HG03460 (cell line): ENCODE measurements at regions not wholly inside any gene's neighbourhood (a gene's known extent, or its start where the extent isn't known, plus 50 kb on each side); places are given as distances from the start of the nearest gene placed in this dataset.

Experiments used
- ATAC-seq: cut with Tn5 transposase; IDR thresholded peaks from one replicate; pipeline ENCODE4 v1.9.1; 2021; ENCODE audit not compliant: unreplicated experiment

DNA sequence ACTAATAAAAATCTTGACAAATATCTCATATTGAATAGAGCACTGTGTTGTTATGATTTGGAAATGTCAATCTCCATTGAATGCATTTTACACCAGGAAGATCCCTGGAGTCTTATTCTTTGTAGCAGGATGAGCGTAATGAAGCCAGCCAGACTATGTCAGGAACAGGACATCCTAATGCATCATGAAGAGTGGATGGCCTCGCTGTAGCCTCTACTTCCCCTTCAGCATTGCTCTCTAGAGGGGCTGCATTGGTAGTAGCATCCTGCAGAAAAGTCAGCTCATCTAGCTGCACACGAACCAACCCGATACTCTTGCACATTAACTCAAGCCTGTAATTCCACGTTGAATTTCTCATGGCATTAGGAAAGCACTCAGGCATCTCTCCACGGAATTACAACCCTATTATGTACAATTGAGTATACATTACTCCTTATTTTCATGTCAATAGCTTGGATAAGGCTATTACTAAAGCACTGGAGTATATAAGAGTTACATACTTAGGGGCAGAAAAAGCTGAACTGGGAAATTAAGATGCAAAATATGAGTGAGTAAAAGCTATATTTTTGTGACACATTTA, 76.1 kb downstream of the CMPK2 start:
- ATAC-seq: no peak

DNA sequence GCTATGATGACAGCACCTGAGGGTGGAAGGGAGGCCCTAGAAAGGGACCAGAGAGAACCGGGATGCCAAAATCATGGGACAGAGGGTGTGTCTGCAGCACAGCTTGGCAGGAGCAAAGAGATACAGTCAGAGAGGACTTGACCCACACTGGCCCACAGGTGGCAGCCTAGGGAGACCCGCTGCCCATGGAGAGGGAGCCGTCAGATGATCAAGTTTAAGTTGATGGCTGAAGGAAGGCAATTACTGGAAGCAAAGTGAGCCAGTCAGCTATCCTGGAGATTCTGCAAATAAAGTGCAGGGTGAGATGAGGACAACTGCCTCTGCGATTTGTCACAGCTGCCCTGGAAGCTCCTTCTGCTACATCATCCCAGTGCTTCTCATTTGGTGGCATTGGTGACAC, 74.0 kb downstream of the CMPK2 start:
- ATAC-seq: no peak

DNA sequence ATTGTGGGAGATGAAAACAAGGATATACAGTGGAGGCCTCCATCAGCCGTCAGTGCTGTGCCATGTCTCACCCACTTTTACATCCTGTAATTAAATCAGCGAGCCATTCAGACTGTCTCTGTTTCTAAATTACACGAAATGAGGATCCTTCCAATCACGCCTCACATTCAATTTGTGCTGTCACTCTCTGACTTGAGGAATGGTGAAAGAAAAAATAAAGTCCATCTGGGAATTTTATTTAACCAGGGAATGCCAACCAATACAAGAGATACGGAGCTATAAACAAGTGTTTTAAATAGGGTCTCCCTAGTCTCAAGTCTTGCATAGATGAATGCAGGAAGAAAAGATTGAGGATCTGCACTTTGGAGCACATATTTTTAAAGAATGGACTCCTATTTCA, 72.8 kb downstream of the CMPK2 start:
- ATAC-seq: no peak

- ATAC-seq: no peak
Measured at GRCh38 chr2:6793371-6793770, 72.3 kb downstream of the CMPK2 start.

DNA sequence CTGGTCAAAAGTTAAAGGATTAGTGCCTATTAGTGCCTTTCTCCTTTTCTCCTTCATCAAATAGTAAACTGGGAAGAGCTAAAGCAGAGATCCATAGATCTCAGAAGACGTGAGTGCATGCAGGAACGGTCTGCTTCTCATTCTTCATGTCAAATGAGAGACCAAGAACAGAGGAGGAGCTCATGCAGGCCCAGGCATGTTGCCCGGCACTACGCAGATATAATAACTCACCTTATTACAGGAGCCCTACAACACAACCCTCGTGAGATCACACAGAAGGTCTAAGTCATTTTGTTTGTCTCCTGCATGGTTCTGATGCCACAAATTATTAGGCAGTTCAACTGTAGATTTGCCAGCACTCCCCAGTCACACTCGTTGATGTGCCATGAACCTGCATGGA, 71.8 kb downstream of the CMPK2 start:
- no peak for ATAC-seq

DNA sequence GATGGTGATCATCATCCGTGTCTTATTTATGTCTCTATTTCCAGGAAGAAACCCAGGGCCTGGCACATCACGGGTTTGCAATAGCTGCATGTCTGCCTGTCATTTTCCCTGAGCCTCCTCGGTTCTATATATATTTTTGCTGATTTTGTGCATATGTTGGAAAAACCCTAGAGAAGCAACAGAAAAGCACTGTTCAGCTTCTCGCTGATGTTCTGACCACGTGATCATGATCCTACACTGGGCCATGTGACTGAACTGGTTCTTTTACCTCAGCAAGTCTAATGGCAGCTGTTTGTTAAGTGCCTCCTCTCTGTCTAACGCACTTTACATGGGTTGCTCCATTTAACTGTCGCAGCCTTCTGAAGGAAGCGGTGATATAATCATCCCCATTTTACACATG, 71.3 kb downstream of the CMPK2 start:
- ATAC-seq: no peak
